ENCODE measurements at regions not wholly inside any gene's neighbourhood (a gene's known extent, or its start where the extent isn't known, plus 50 kb on each side); places are given as distances from the start of the nearest gene placed in this dataset.

GRCh38 chr9:18238254-18238653 is 235.7 kb upstream of the ADAMTSL1 start:
- peak; percentile 40 to 61 for DNase-seq (ENCODE audit: low read depth in 1 of 2, low spot score in 2 of 2)
- H3K27ac ChIP-seq, result peak overlapping the region; percentile 74
- H3K27me3 ChIP-seq (replicated peaks), result no peaks in the 10 kb centered on the region
- no peak overlapping the region for H3K4me3 ChIP-seq
- no peaks in the 10 kb centered on the region for H3K9me3 ChIP-seq (replicated peaks)
- H3K36me3 ChIP-seq, result no peaks in the 10 kb centered on the region
- peaks cover 24% of the 10 kb centered on the region for H3K4me1 ChIP-seq (replicated peaks)

DNA sequence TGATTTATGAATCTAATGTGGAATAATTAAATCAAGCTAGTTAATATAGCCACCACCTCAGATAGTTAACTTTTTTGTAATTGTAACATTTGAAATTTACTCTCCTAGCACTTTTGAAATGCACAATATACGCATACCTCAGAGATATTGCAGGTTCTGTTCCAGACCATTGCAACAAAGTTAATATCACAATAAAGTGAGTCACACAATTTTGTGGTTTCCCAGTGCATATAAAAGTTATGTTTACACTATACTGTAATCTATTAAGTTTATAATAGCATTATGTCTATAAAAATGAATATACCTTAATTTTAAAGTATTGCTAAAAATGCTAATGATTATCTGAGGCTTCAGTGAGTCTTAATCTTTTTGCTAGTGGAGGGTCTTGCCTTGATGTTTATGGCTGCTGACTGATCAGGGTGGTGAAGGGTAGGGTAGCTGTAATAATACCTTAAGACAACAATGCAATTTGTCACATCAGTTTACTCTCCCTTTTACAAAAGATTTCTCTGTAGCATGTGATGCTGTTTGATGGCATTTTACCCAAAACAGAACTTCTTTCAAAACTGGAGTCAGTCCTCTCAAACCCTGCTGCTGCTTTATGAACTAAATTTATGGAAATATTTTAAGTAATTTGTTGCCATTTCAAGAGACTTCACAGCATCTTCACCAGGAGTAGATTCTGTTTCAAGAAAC is 235.1 kb upstream of the ADAMTSL1 start:
- Histone ChIP-seq H3K4me3 (no peak overlapping the region), H3K27ac (peak overlapping the region; percentile 74), H3K27me3 (replicated peaks) (no peaks in the 10 kb centered on the region), H3K9me3 (replicated peaks) (no peaks in the 10 kb centered on the region), H3K36me3 (no peaks in the 10 kb centered on the region), H3K4me1 (replicated peaks) (peaks cover 24% of the 10 kb centered on the region)
- peak in 1 of 2 experiments; percentile 28 for DNase-seq (ENCODE audit: low read depth in 1 of 2, low spot score in 2 of 2)

GRCh38 chr9:18240213-18240612 is 233.7 kb upstream of the ADAMTSL1 start:
- no peak for DNase-seq (ENCODE audit: low read depth in 1 of 2, low spot score in 2 of 2)
- H3K9me3 ChIP-seq (replicated peaks), result no peaks in the 10 kb centered on the region
- peaks cover 24% of the 10 kb centered on the region for H3K4me1 ChIP-seq (replicated peaks)

DNA sequence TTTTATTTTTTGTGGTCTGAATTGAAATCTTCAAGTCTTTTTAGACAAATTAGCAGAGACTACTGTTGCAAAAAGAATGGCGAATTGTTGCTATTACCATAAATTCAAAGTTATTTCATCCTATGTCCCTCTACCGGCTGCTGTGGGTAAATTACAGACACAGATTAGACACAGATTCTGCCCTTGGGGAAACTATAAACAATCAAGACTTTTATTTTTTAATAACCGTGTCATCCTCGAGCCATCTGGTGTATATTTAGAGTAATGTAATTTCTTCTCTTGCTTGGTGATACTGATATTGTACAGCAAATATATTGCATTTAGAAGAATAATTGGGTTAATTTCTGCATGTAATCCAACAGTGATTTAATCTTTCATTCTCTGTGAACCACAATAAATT is 228.0 kb upstream of the ADAMTSL1 start:
- Histone ChIP-seq H3K9me3 (replicated peaks) (no peaks in the 10 kb centered on the region), H3K27ac (no peak overlapping the region), H3K4me1 (replicated peaks) (no peaks in the 10 kb centered on the region), H3K27me3 (replicated peaks) (no peaks in the 10 kb centered on the region), H3K36me3 (no peaks in the 10 kb centered on the region), H3K4me3 (no peak overlapping the region)
- no peak for DNase-seq (ENCODE audit: low read depth in 1 of 2, low spot score in 2 of 2)

More at GRCh38 chr9:18240213-18240612, 233.7 kb upstream of the ADAMTSL1 start:
- no peak overlapping the region for H3K4me3 ChIP-seq
- no peaks in the 10 kb centered on the region for H3K36me3 ChIP-seq
- H3K27ac ChIP-seq, result no peak overlapping the region
- no peaks in the 10 kb centered on the region for H3K27me3 ChIP-seq (replicated peaks)

- no peak overlapping the region for H3K4me3 ChIP-seq
- H3K9me3 ChIP-seq (replicated peaks), result no peaks in the 10 kb centered on the region
- no peak for DNase-seq (ENCODE audit: low read depth in 1 of 2, low spot score in 2 of 2)
- H3K27ac ChIP-seq, result no peak overlapping the region
- no peaks in the 10 kb centered on the region for H3K36me3 ChIP-seq
- no peaks in the 10 kb centered on the region for H3K27me3 ChIP-seq (replicated peaks)
- H3K4me1 ChIP-seq (replicated peaks), result no peaks in the 10 kb centered on the region
These were observed 223.9 kb upstream of the ADAMTSL1 start for GRCh38 chr9:18250053-18250452.

- Histone ChIP-seq H3K4me1 (replicated peaks) (no peaks in the 10 kb centered on the region), H3K27me3 (replicated peaks) (no peaks in the 10 kb centered on the region), H3K9me3 (replicated peaks) (no peaks in the 10 kb centered on the region), H3K4me3 (no peak overlapping the region), H3K36me3 (no peaks in the 10 kb centered on the region), H3K27ac (no peak overlapping the region)
- DNase-seq (ENCODE audit: low read depth in 1 of 2, low spot score in 2 of 2), result no peak
These were observed 220.0 kb upstream of the ADAMTSL1 start for GRCh38 chr9:18253950-18254349.

DNA sequence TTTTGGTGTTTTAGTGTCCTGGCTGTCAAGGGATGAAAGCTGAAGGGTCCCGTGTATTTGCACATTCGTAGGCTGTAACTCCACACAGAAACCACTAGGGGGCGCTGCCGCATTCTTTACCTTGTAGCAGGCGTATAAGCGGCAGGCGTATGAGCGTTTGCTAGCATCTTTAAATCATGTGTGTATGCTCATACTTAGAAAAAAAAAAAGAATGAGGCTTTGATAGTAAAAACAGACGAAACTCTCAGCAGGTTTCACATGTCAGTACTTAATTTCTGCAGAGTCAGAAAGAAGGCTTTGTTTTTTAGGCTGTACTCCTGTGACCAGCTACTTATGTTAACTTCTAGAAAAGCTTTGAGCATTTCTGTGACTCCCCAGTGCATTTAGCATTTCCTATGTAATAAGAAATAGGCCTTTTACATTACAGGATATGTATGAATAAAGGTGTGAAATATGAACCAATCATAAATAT is 218.8 kb upstream of the ADAMTSL1 start:
- no peak overlapping the region for H3K27ac ChIP-seq
- DNase-seq (ENCODE audit: low read depth in 1 of 2, low spot score in 2 of 2), result peak; percentile 34 to 53
- H3K36me3 ChIP-seq, result no peaks in the 10 kb centered on the region
- H3K4me1 ChIP-seq (replicated peaks), result no peaks in the 10 kb centered on the region
- H3K9me3 ChIP-seq (replicated peaks), result no peaks in the 10 kb centered on the region
- H3K4me3 ChIP-seq, result no peak overlapping the region
- H3K27me3 ChIP-seq (replicated peaks), result no peaks in the 10 kb centered on the region

- no peak overlapping the region for H3K4me3 ChIP-seq
- no peak for DNase-seq (ENCODE audit: low read depth in 1 of 2, low spot score in 2 of 2)
- no peaks in the 10 kb centered on the region for H3K27me3 ChIP-seq (replicated peaks)
- H3K9me3 ChIP-seq (replicated peaks), result no peaks in the 10 kb centered on the region
- H3K27ac ChIP-seq, result no peak overlapping the region
- H3K36me3 ChIP-seq, result no peaks in the 10 kb centered on the region
- H3K4me1 ChIP-seq (replicated peaks), result no peaks in the 10 kb centered on the region
These were observed 218.2 kb upstream of the ADAMTSL1 start for GRCh38 chr9:18255747-18256146.

- Histone ChIP-seq H3K9me3 (replicated peaks) (no peaks in the 10 kb centered on the region), H3K4me1 (replicated peaks) (no peaks in the 10 kb centered on the region), H3K27ac (no peak overlapping the region), H3K27me3 (replicated peaks) (no peaks in the 10 kb centered on the region), H3K4me3 (no peak overlapping the region), H3K36me3 (no peaks in the 10 kb centered on the region)
- DNase-seq (ENCODE audit: low read depth in 1 of 2, low spot score in 2 of 2), result no peak
These were observed 217.4 kb upstream of the ADAMTSL1 start for GRCh38 chr9:18256568-18256967.

GRCh38 chr9:18260521-18260920 is 213.4 kb upstream of the ADAMTSL1 start:
- Histone ChIP-seq H3K4me1 (replicated peaks) (no peaks in the 10 kb centered on the region), H3K27ac (no peak overlapping the region), H3K36me3 (no peaks in the 10 kb centered on the region), H3K4me3 (no peak overlapping the region), H3K27me3 (replicated peaks) (no peaks in the 10 kb centered on the region), H3K9me3 (replicated peaks) (no peaks in the 10 kb centered on the region)
- peak; percentile 18 to 47 for DNase-seq (ENCODE audit: low read depth in 1 of 2, low spot score in 2 of 2)

DNA sequence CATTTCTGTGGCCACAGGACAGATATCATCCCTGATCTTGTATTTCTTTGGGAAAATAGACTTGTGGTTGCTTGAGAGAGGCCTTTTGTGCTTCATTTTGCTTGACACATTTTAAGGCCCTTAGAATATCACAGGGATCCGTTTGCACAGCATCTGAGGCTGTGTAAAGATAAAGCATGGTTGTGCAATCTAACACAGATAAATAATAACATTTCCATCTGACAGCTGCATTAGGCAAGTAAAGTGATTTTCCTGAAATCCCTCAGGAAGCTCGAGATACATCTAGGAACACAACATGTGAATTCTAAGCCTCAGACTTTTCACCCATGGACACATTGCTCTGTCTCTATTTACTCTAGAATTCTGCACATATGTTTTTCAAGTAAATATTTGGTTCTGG is 212.8 kb upstream of the ADAMTSL1 start:
- Histone ChIP-seq H3K27ac (no peak overlapping the region), H3K27me3 (replicated peaks) (no peaks in the 10 kb centered on the region), H3K4me1 (replicated peaks) (no peaks in the 10 kb centered on the region), H3K36me3 (no peaks in the 10 kb centered on the region), H3K4me3 (no peak overlapping the region), H3K9me3 (replicated peaks) (no peaks in the 10 kb centered on the region)
- no peak for DNase-seq (ENCODE audit: low read depth in 1 of 2, low spot score in 2 of 2)

GRCh38 chr9:18263377-18263776 is 210.6 kb upstream of the ADAMTSL1 start:
- H3K4me3 ChIP-seq, result no peak overlapping the region
- no peaks in the 10 kb centered on the region for H3K27me3 ChIP-seq (replicated peaks)
- no peak for DNase-seq (ENCODE audit: low read depth in 1 of 2, low spot score in 2 of 2)
- H3K36me3 ChIP-seq, result no peaks in the 10 kb centered on the region
- H3K4me1 ChIP-seq (replicated peaks), result peaks cover 5% of the 10 kb centered on the region; the same call in 1 of the 2 replicates
- H3K9me3 ChIP-seq (replicated peaks), result no peaks in the 10 kb centered on the region
- H3K27ac ChIP-seq, result no peak overlapping the region

DNA sequence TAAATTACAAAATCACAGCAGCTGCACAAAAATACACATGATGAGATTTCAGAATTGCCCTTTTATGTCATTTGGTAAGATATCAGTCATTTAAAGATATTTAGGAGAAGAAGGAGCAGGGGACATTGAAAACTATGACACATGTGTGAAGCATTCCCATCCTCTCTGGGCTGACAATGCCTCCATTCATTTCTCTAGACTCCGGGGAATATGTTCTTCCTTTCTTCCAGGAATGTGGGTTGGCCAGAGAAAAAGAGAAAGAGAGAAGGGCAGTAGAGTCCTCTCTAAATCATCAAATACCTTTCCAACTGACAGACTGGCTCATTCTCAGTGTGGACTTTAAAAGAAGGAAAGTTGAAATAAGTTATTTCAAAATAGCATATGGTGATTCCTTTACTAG is 205.6 kb upstream of the ADAMTSL1 start:
- no peaks in the 10 kb centered on the region for H3K36me3 ChIP-seq
- peak in 1 of 2 experiments; percentile 26 for DNase-seq (ENCODE audit: low read depth in 1 of 2, low spot score in 2 of 2)
- no peak overlapping the region for H3K4me3 ChIP-seq
- H3K27me3 ChIP-seq (replicated peaks), result no peaks in the 10 kb centered on the region
- no peaks in the 10 kb centered on the region for H3K9me3 ChIP-seq (replicated peaks)
- H3K27ac ChIP-seq, result no peak overlapping the region
- peaks cover 10% of the 10 kb centered on the region for H3K4me1 ChIP-seq (replicated peaks)

GRCh38 chr9:18269561-18269960 is 204.4 kb upstream of the ADAMTSL1 start:
- DNase-seq (ENCODE audit: low read depth in 1 of 2, low spot score in 2 of 2), result no peak
- Histone ChIP-seq H3K4me1 (replicated peaks) (peaks cover 10% of the 10 kb centered on the region), H3K27ac (no peak overlapping the region), H3K9me3 (replicated peaks) (no peaks in the 10 kb centered on the region), H3K4me3 (no peak overlapping the region), H3K36me3 (no peaks in the 10 kb centered on the region), H3K27me3 (replicated peaks) (no peaks in the 10 kb centered on the region)

DNA sequence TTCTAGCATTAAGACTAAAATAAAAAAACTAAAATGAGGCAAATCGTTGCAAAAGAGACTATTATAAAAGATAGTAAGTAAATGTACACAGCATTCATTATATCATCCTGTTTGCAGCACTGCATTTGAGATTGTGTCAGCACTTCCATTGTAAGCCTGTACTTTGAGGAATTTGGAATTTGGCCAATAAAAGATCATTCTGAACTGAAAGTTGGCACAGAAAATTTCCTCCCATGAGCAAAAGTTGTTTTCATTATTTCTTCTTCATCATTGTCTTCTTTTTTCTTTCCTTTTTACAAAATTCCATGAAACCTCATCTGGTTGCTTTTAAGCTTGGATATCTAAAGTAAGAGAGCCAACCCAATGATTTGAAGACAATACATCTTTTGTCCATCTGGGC is 199.3 kb upstream of the ADAMTSL1 start:
- Histone ChIP-seq H3K9me3 (replicated peaks) (no peaks in the 10 kb centered on the region), H3K27me3 (replicated peaks) (no peaks in the 10 kb centered on the region), H3K4me3 (no peak overlapping the region), H3K4me1 (replicated peaks) (no peaks in the 10 kb centered on the region), H3K27ac (no peak overlapping the region), H3K36me3 (no peaks in the 10 kb centered on the region)
- no peak for DNase-seq (ENCODE audit: low read depth in 1 of 2, low spot score in 2 of 2)
